ENCODE measurements at regions not wholly inside any gene's neighbourhood (a gene's known extent, or its start where the extent isn't known, plus 50 kb on each side); places are given as distances from the start of the nearest gene placed in this dataset.

DNA sequence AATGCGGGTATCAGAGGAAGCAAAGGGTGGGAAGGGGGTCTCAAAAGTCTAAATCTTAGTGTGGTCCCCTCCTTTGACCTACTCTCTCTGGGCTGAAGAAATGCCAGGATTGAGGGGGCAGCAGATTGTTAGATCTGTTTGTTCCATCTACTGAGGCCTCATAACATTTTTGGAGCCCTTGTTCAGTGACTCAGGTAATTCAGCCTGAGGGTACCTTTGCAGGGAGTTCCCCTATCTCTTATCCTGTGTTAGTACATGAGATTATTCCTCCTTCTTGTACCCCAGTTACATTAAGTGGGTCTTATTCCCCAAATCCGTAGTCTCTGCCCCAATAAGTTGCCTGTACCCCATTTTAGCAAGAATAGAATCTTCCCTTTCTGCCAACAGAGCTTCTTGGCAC lies 79.0 kb downstream of the RTL9 start:
- Histone ChIP-seq H3K27ac (ENCODE audit: low read length) (no peak overlapping the region), H3K9me3 (ENCODE audit: low read length) (no peaks in the 10 kb centered on the region), H2AFZ (ENCODE audit: low read depth, low read length) (no peak overlapping the region), H3K36me3 (ENCODE audit: insufficient read depth, low read length) (no peaks in the 10 kb centered on the region), H4K20me1 (ENCODE audit: insufficient read depth) (no peaks in the 10 kb centered on the region), H3K4me2 (ENCODE audit: low read length) (no peak overlapping the region), H3K79me2 (replicated peaks; ENCODE audit: insufficient read depth, low read length) (no peaks in the 10 kb centered on the region), H3K4me3 (ENCODE audit: low read length) (no peak overlapping the region), H3K9ac (ENCODE audit: low read length) (no peak overlapping the region), H3K9me2 (ENCODE audit: insufficient read depth, low read length) (no peaks in the 10 kb centered on the region), H3F3A (ENCODE audit: insufficient read depth, low read length, poor library complexity, severe bottlenecking) (no peaks in the 10 kb centered on the region), H3K27me3 (ENCODE audit: insufficient read depth, low read depth, low read length) (no peaks in the 10 kb centered on the region)
- no peak for TF ChIP-seq SMC3 (conservative IDR thresholded peaks at IDR 0.05; ENCODE audit: poor library complexity)
- TF ChIP-seq TAF1 (IDR thresholded peaks at IDR 0.05; ENCODE audit: low read depth), result no peak
- TF ChIP-seq RAD21 (conservative IDR thresholded peaks at IDR 0.05), result no peak
- TF ChIP-seq, protein P1, sequence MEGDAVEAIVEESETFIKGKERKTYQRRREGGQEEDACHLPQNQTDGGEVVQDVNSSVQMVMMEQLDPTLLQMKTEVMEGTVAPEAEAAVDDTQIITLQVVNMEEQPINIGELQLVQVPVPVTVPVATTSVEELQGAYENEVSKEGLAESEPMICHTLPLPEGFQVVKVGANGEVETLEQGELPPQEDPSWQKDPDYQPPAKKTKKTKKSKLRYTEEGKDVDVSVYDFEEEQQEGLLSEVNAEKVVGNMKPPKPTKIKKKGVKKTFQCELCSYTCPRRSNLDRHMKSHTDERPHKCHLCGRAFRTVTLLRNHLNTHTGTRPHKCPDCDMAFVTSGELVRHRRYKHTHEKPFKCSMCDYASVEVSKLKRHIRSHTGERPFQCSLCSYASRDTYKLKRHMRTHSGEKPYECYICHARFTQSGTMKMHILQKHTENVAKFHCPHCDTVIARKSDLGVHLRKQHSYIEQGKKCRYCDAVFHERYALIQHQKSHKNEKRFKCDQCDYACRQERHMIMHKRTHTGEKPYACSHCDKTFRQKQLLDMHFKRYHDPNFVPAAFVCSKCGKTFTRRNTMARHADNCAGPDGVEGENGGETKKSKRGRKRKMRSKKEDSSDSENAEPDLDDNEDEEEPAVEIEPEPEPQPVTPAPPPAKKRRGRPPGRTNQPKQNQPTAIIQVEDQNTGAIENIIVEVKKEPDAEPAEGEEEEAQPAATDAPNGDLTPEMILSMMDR (IDR thresholded peaks at IDR 0.05; ENCODE audit: poor library complexity, severe bottlenecking), result no peak
- no peak for TF ChIP-seq MXI1 (conservative IDR thresholded peaks at IDR 0.05; ENCODE audit: poor library complexity, severe bottlenecking)
- no peak for TF ChIP-seq EZH2 (IDR thresholded peaks at IDR 0.05; ENCODE audit: borderline replicate concordance, insufficient read depth, low read length, poor library complexity, severe bottlenecking)
- no peak for TF ChIP-seq POLR2AphosphoS5 (IDR thresholded peaks at IDR 0.05)
- TF ChIP-seq EP300 (conservative IDR thresholded peaks at IDR 0.05; ENCODE audit: poor library complexity, severe bottlenecking), result no peak
- TF ChIP-seq, protein P2, sequence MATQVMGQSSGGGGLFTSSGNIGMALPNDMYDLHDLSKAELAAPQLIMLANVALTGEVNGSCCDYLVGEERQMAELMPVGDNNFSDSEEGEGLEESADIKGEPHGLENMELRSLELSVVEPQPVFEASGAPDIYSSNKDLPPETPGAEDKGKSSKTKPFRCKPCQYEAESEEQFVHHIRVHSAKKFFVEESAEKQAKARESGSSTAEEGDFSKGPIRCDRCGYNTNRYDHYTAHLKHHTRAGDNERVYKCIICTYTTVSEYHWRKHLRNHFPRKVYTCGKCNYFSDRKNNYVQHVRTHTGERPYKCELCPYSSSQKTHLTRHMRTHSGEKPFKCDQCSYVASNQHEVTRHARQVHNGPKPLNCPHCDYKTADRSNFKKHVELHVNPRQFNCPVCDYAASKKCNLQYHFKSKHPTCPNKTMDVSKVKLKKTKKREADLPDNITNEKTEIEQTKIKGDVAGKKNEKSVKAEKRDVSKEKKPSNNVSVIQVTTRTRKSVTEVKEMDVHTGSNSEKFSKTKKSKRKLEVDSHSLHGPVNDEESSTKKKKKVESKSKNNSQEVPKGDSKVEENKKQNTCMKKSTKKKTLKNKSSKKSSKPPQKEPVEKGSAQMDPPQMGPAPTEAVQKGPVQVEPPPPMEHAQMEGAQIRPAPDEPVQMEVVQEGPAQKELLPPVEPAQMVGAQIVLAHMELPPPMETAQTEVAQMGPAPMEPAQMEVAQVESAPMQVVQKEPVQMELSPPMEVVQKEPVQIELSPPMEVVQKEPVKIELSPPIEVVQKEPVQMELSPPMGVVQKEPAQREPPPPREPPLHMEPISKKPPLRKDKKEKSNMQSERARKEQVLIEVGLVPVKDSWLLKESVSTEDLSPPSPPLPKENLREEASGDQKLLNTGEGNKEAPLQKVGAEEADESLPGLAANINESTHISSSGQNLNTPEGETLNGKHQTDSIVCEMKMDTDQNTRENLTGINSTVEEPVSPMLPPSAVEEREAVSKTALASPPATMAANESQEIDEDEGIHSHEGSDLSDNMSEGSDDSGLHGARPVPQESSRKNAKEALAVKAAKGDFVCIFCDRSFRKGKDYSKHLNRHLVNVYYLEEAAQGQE (IDR thresholded peaks at IDR 0.05; ENCODE audit: borderline replicate concordance), result no peak

DNA sequence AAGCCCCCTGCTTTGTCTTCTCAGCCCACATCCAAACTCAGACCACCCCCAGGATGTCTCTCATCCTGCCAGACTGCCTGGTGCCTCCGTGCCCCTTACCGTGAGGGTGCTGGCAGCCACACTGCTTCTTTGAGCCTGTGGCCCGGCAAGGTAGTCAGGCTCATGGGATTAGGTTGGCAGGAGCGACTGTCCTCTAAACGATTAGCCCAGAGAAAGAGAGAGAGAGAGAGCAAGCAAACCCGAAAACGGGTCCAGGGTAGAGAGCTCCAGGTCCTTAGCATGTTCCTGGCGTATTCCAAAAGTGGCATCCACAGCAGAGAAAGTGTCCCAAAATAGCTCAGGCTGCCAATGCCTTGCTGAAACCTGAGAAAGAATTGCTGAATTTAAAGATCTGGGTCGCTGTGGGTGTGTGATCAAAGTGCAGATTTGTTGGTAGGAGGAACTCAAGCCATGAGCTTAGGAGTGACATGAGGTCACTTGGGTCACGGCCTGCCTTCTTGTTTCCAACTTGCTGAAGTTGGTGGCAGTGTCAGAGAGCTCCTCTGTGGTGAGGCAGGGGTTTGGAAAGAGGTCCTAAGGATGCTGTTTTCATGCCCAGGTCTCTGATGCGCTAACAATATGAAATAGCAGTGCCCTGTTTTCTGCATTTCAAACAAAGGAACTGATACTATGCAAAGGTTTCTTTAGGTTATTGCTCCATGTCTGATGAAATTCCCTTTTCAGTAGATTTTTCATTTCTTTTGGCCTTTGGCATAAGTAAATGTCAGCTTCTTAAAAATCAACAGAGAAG lies 81.6 kb downstream of the RTL9 start:
- H3K9me3 ChIP-seq (ENCODE audit: low read length), result no peaks in the 10 kb centered on the region
- TF ChIP-seq, protein P1 (IDR thresholded peaks at IDR 0.05; ENCODE audit: poor library complexity, severe bottlenecking), result no peak
- TF ChIP-seq, protein P2 (IDR thresholded peaks at IDR 0.05; ENCODE audit: borderline replicate concordance), result no peak
- TF ChIP-seq EZH2 (IDR thresholded peaks at IDR 0.05; ENCODE audit: borderline replicate concordance, insufficient read depth, low read length, poor library complexity, severe bottlenecking), result no peak
- no peak overlapping the region for H3K27ac ChIP-seq (ENCODE audit: low read length)
- no peak overlapping the region for H2AFZ ChIP-seq (ENCODE audit: low read depth, low read length)
- H4K20me1 ChIP-seq (ENCODE audit: insufficient read depth), result no peaks in the 10 kb centered on the region
- H3K4me2 ChIP-seq (ENCODE audit: low read length), result no peak overlapping the region
- H3K79me2 ChIP-seq (replicated peaks; ENCODE audit: insufficient read depth, low read length), result no peaks in the 10 kb centered on the region
- no peaks in the 10 kb centered on the region for H3F3A ChIP-seq (ENCODE audit: insufficient read depth, low read length, poor library complexity, severe bottlenecking)
- H3K27me3 ChIP-seq (ENCODE audit: insufficient read depth, low read depth, low read length), result no peaks in the 10 kb centered on the region
- no peaks in the 10 kb centered on the region for H3K9me2 ChIP-seq (ENCODE audit: insufficient read depth, low read length)
- H3K9ac ChIP-seq (ENCODE audit: low read length), result no peak overlapping the region
- no peak overlapping the region for H3K4me3 ChIP-seq (ENCODE audit: low read length)
- H3K36me3 ChIP-seq (ENCODE audit: insufficient read depth, low read length), result no peaks in the 10 kb centered on the region

Measured in neural cell (in vitro differentiated cells).